ENCODE measurements at regions not wholly inside any gene's neighbourhood (a gene's known extent, or its start where the extent isn't known, plus 50 kb on each side); places are given as distances from the start of the nearest gene placed in this dataset.
"Not testable (repeated sequence)": the region's sequence is repeated elsewhere in the genome, so short reads cannot be mapped to it uniquely, and the experiment has no call there.

DNA sequence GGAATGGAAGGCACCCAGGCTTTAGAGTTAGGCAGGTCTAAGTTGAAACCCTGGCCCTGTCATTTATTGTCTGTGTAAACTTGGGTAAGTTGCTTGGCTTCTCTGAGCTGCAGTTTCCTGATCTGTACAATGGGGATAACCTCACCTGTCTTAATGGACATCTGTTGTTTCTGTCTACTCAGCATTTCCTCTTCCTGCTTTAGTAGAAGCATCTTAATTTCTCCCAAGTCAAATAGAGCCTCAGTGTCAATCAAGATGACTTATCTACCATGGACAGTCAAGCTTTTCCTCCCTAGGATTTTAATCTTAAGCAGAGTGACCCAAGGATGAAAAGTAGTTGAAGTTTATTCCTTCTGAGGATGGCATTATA lies 119.7 kb downstream of the FZD1 start:
- H3K9ac ChIP-seq (ENCODE audit: low read length), result no peak overlapping the region
- no peaks in the 10 kb centered on the region for H3K4me1 Mint-ChIP-seq

DNA sequence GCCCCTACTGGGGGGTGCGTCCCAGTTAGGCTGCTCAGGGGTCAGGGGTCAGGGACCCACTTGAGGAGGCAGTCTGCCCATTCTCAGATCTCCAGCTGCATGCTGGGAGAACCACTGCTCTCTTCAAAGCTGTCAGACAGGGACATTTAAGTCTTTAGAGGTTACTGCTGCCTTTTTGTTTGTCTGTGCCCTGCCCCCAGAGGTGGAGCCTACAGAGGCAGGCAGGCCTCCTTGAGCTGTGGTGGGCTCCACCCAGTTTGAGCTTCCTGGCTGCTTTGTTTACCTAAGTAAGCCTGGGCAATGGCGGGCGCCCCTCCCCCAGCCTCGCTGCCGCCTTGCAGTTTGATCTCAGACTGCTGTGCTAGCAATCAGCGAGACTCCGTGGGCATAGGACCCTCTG lies 130.5 kb downstream of the FZD1 start:
- H3K4me2 ChIP-seq (replicated peaks; ENCODE audit: low read depth, low read length, poor library complexity, severe bottlenecking), result not testable (repeated sequence)

More for the DNA sequence above, 119.7 kb downstream of the FZD1 start:
- TF ChIP-seq, protein P1, sequence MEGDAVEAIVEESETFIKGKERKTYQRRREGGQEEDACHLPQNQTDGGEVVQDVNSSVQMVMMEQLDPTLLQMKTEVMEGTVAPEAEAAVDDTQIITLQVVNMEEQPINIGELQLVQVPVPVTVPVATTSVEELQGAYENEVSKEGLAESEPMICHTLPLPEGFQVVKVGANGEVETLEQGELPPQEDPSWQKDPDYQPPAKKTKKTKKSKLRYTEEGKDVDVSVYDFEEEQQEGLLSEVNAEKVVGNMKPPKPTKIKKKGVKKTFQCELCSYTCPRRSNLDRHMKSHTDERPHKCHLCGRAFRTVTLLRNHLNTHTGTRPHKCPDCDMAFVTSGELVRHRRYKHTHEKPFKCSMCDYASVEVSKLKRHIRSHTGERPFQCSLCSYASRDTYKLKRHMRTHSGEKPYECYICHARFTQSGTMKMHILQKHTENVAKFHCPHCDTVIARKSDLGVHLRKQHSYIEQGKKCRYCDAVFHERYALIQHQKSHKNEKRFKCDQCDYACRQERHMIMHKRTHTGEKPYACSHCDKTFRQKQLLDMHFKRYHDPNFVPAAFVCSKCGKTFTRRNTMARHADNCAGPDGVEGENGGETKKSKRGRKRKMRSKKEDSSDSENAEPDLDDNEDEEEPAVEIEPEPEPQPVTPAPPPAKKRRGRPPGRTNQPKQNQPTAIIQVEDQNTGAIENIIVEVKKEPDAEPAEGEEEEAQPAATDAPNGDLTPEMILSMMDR (IDR thresholded peaks at IDR 0.05), result no peak
- no peak for TF ChIP-seq EZH2 (IDR thresholded peaks at IDR 0.05; ENCODE audit: borderline replicate concordance, insufficient read depth, low read depth, low read length, poor library complexity, severe bottlenecking)
- H3K4me1 ChIP-seq (ENCODE audit: control insufficient read depth in 2 of 2, insufficient read depth in 2 of 2, low read length in 2 of 2), result no peaks in the 10 kb centered on the region
- no peaks in the 10 kb centered on the region for H3K36me3 ChIP-seq (replicated peaks in 1 of 2; ENCODE audit: control extremely low read depth in 1 of 2, control insufficient read depth in 1 of 2, extremely low read depth in 1 of 2, insufficient read depth in 2 of 2, low read length in 1 of 2)
- no peaks in the 10 kb centered on the region for H3K9me3 ChIP-seq (ENCODE audit: control extremely low read depth in 1 of 3, control insufficient read depth in 2 of 3, insufficient read depth in 1 of 3, low read length in 2 of 3)
- POLR2A ChIA-PET, result no interaction called here
- H3K79me2 ChIP-seq (ENCODE audit: control insufficient read depth, insufficient read depth, low read length), result no peaks in the 10 kb centered on the region
- no peak overlapping the region for H3K4me2 ChIP-seq (replicated peaks; ENCODE audit: low read depth, low read length, poor library complexity, severe bottlenecking)
- no peak overlapping the region for H3K27ac ChIP-seq (ENCODE audit: low read length in 2 of 2)
- DNase-seq, result no peak
- H3K4me3 ChIP-seq (ENCODE audit: control extremely low read depth in 1 of 5, extremely low read depth in 1 of 5, insufficient read depth in 1 of 5, low read depth in 2 of 5, low read length in 4 of 5), result no peak overlapping the region
- no peak for ATAC-seq (ENCODE audit: low read depth)
- no peak overlapping the region for H2AFZ ChIP-seq (ENCODE audit: insufficient read depth, low read depth, low read length, poor library complexity, severe bottlenecking)
- H3K4me3 Mint-ChIP-seq, result no peak overlapping the region
- intact Hi-C loops (cut with micrococcal nuclease), result no loop called here
- CTCF ChIA-PET, result no interaction called here
- no peaks in the 10 kb centered on the region for H3K27me3 Mint-ChIP-seq
- H3K9me3 Mint-ChIP-seq (ENCODE audit: insufficient read depth), result no peaks in the 10 kb centered on the region
- no peak overlapping the region for H3K27ac Mint-ChIP-seq
- no peaks in the 10 kb centered on the region for H4K20me1 ChIP-seq (ENCODE audit: control insufficient read depth, insufficient read depth, low read length, poor library complexity, severe bottlenecking)
- no peaks in the 10 kb centered on the region for H3K27me3 ChIP-seq (replicated peaks in 1 of 4; ENCODE audit: control extremely low read depth in 1 of 4, control insufficient read depth in 3 of 4, insufficient read depth in 4 of 4, low read length in 3 of 4)

DNA sequence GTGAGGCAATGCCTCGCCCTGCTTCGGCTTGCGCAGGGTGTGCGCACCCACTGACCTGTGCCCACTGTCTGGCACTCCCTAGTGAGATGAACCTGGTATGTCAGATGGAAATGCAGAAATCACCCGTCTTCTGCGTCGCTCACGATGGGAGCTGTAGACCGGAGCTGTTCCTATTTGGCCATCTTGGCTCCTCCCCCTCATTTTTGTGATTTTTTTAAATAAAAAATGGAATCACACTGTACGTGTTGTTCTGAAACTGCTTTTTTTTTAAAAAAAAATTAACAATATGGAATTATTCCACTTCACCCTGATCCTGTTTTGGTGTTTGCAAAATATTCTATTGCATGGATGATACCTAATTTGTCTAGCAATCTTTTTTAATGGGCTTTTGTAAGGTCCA lies 131.1 kb downstream of the FZD1 start:
- H3K27ac ChIP-seq (ENCODE audit: low read length in 2 of 2); H3K27ac Mint-ChIP-seq; DNase-seq; H3K4me3 ChIP-seq (ENCODE audit: control extremely low read depth in 1 of 5, extremely low read depth in 1 of 5, insufficient read depth in 1 of 5, low read depth in 2 of 5, low read length in 4 of 5); H3K9me3 ChIP-seq (ENCODE audit: control extremely low read depth in 1 of 3, control insufficient read depth in 2 of 3, insufficient read depth in 1 of 3, low read length in 2 of 3); H3K4me3 Mint-ChIP-seq; CTCF ChIA-PET; H4K20me1 ChIP-seq (ENCODE audit: control insufficient read depth, insufficient read depth, low read length, poor library complexity, severe bottlenecking); POLR2A ChIA-PET; H3K4me1 ChIP-seq (ENCODE audit: control insufficient read depth in 2 of 2, insufficient read depth in 2 of 2, low read length in 2 of 2); H3K9me3 Mint-ChIP-seq (ENCODE audit: insufficient read depth); H3K27me3 Mint-ChIP-seq; H3K36me3 ChIP-seq (replicated peaks in 1 of 2; ENCODE audit: control extremely low read depth in 1 of 2, control insufficient read depth in 1 of 2, extremely low read depth in 1 of 2, insufficient read depth in 2 of 2, low read length in 1 of 2); H2AFZ ChIP-seq (ENCODE audit: insufficient read depth, low read depth, low read length, poor library complexity, severe bottlenecking); ATAC-seq (ENCODE audit: low read depth); H3K4me2 ChIP-seq (replicated peaks; ENCODE audit: low read depth, low read length, poor library complexity, severe bottlenecking); H3K4me1 Mint-ChIP-seq; H3K79me2 ChIP-seq (ENCODE audit: control insufficient read depth, insufficient read depth, low read length); intact Hi-C loops (cut with micrococcal nuclease); H3K9ac ChIP-seq (ENCODE audit: low read length); H3K27me3 ChIP-seq (replicated peaks in 1 of 4; ENCODE audit: control extremely low read depth in 1 of 4, control insufficient read depth in 3 of 4, insufficient read depth in 4 of 4, low read length in 3 of 4): not testable (repeated sequence)
- 100% methylated on average over 2 of the region's 10 CpGs for WGBS (ENCODE audit: insufficient coverage)

More for the DNA sequence above, 130.5 kb downstream of the FZD1 start:
- DNase-seq; H3K4me3 Mint-ChIP-seq; H2AFZ ChIP-seq (ENCODE audit: insufficient read depth, low read depth, low read length, poor library complexity, severe bottlenecking); H3K9me3 Mint-ChIP-seq (ENCODE audit: insufficient read depth); CTCF ChIA-PET; intact Hi-C loops (cut with micrococcal nuclease); H3K4me1 ChIP-seq (ENCODE audit: control insufficient read depth in 2 of 2, insufficient read depth in 2 of 2, low read length in 2 of 2); H3K27ac Mint-ChIP-seq; H3K9me3 ChIP-seq (ENCODE audit: control extremely low read depth in 1 of 3, control insufficient read depth in 2 of 3, insufficient read depth in 1 of 3, low read length in 2 of 3); H3K79me2 ChIP-seq (ENCODE audit: control insufficient read depth, insufficient read depth, low read length); H3K36me3 ChIP-seq (replicated peaks in 1 of 2; ENCODE audit: control extremely low read depth in 1 of 2, control insufficient read depth in 1 of 2, extremely low read depth in 1 of 2, insufficient read depth in 2 of 2, low read length in 1 of 2); POLR2A ChIA-PET; H3K4me3 ChIP-seq (ENCODE audit: control extremely low read depth in 1 of 5, extremely low read depth in 1 of 5, insufficient read depth in 1 of 5, low read depth in 2 of 5, low read length in 4 of 5); H3K27me3 ChIP-seq (replicated peaks in 1 of 4; ENCODE audit: control extremely low read depth in 1 of 4, control insufficient read depth in 3 of 4, insufficient read depth in 4 of 4, low read length in 3 of 4); H3K9ac ChIP-seq (ENCODE audit: low read length); H4K20me1 ChIP-seq (ENCODE audit: control insufficient read depth, insufficient read depth, low read length, poor library complexity, severe bottlenecking); ATAC-seq (ENCODE audit: low read depth); H3K27me3 Mint-ChIP-seq; H3K4me1 Mint-ChIP-seq; H3K27ac ChIP-seq (ENCODE audit: low read length in 2 of 2): not testable (repeated sequence)
- no CpG with 5 or more reads among the region's 7 CpGs for WGBS (ENCODE audit: insufficient coverage)
